Stimulated activated CD4-positive, alpha-beta T cell treated with anti-CD3 and anti-CD28 coated beads, Interleukin-12 subunit alpha, Interleukin-12 subunit beta, amount 100 ng/mL, for 48 hours (primary cell): ENCODE measurements at regions not wholly inside any gene's neighbourhood (a gene's known extent, or its start where the extent isn't known, plus 50 kb on each side); places are given as distances from the start of the nearest gene placed in this dataset.

Experiments used
- DNase-seq, 3 donors: peaks; one replicate each; pipeline ENCODE4 v3.0.0-alpha.2; 2020; ENCODE audit warnings: low read depth in 2 of 3, low spot score in 1 of 3

- no peak for DNase-seq
These were observed 263.8 kb downstream of the XXYLT1 start for GRCh38 chr3:195007151-195007550.

- no peak for DNase-seq
These were observed 263.2 kb downstream of the XXYLT1 start for GRCh38 chr3:195007766-195008165.

GRCh38 chr3:195008816-195009215 is 262.1 kb downstream of the XXYLT1 start:
- DNase-seq = no peak

- DNase-seq = no peak
These were observed 261.3 kb downstream of the XXYLT1 start for GRCh38 chr3:195009616-195010015.

GRCh38 chr3:195010551-195011100 is 260.3 kb downstream of the XXYLT1 start:
- DNase-seq = no peak

DNA sequence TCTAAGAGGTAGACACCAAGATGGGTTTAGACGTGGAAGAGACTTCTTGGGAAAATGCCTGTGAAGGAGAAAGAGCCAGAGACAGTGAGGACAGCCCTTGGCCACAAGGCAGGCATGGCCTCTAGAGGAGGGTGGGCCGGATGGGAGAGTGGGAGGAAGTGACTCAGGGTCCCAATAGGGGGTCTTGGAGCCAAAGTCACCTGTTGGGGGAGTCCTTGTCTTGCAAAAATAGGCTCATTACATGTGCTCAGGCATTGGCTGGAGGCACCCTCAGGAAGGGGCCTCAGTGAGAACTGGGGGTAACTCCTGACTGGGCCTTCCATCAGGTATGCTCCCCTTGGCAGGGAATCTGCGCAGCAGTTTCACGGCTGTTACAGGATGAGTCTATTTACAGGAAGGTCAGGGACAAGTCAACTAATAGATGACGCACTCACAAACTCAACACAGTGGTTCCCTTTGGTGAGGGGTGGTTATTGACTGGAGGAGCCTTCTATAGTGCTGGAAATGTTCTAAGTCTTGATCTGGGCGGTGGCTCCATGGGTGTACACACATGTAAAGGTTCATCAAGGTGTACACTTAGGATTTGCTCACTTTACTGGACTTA is 259.6 kb downstream of the XXYLT1 start:
- no peak for DNase-seq

DNA sequence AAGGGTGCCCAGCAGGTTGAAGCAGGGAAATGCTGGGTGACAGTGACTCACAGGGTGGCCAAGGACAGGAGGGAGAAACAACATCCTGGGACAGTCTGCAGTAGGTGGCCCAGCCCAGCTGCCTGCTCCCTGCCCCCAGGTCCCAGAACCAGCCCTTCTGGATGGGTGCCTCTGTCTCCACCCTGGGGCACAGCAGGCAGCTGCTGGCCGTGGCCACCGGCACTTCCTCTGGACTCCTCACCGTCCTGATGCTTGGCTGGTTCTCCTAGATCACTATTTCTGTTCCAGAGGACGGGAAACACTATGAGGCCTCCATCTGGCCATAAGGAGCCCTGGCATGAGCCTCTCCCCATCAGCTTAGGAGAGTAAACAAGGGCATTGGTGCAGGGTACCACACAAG is 258.9 kb downstream of the XXYLT1 start:
- DNase-seq = no peak

DNA sequence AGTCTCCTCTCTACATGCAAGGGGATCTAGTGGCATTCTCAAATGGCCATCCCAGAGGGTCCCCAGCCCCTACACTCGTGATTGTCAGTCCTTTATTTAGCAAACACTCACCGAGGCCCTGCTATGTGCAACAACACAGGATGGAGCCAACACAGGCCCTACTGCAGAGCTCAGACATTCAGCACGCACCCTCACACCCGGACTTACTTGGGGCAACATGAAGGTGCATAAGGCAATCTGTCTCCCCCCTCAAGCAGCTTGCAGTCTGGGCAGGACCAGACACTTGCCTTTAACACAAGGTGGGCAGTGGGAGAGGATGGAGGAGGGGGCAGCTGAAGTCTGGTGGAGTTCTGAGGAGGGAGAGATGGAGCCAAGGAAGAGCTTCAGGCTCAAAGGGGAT is 258.4 kb downstream of the XXYLT1 start:
- DNase-seq = no peak

DNA sequence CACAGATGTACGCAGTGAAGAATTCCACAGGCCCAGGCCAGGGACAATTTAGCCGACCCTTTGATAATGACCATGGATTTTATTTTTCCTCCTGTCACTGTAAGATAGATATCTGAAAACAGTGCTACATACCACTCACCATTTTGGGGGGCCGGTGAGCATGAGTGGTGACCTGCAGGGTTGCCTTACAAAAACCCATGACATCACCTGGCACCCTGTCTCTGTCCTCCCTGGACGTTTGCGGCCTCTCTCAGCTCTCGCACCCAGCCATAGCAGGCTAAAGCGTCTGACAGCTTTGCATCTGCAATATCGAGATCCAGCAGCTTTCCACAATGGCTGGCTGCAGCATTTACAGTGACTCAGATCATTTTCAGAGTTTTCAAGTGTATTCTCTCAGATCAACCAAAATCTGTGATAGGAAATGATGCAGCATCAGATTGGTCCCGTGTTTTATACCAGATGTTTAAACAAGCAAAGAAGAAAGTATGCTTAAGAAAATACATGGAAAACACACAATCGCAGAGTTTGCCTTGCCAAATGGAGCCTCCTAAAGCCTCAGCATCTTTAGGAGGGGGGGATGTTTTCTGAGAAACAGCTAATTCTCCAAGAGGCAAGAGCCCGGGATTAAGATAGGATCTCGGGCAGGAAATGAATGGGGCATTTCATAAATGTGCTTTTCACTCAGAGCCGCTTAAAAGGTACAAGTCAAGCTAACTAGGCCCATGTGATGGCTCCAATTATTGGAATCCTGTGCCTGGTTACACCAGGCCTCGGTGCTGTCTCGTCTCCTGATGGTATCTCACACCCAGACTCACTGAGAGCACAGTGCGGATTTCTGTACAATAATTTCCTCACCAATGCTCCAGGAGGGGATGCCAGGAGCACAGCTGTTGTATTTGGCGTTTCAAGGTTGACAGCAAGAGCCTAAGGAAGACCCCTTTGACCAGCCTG is 257.3 kb downstream of the XXYLT1 start:
- no peak for DNase-seq

- no peak for DNase-seq
These were observed 255.9 kb downstream of the XXYLT1 start for GRCh38 chr3:195015021-195015420.

DNA sequence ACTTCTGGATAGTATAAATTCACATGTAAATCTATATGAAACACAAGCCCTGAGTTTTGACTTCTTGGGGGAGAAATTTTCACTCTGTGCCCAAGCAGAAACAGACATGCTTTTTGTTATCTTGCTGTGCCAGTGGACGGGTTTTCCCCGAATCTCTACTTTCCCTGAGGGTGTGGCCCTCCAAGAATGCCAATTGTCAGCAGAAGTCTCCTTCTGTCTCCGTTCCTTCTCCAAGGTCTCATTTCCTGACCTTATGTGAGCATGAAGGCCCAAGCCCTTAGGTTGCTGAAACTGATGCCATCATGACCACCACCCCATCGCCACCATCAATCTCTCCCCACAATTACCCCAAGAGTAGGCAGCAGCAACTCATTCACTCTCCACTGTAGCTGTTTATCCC is 253.8 kb downstream of the XXYLT1 start:
- no peak for DNase-seq
